Memory B cell (primary cell): ENCODE measurements at regions not wholly inside any gene's neighbourhood (a gene's known extent, or its start where the extent isn't known, plus 50 kb on each side); places are given as distances from the start of the nearest gene placed in this dataset.
A peak's percentile ranks its signal among the peaks of the same experiment; 100 is the strongest.
"Not testable (repeated sequence)": the region's sequence is repeated elsewhere in the genome, so short reads cannot be mapped to it uniquely, and the experiment has no call there.

ENCODE experiments used
- ATAC-seq: fragments of 150-1000 bp; cut with Tn5 transposase; 2 replicates; pipeline ENCODE4 v1.10.0; 2021; ENCODE audit warnings: low read depth, mild to moderate bottlenecking, moderate library complexity
- DNase-seq, 2 donors: peaks; one replicate each; pipeline ENCODE4 v3.0.0; 2022; ENCODE audit warnings: low spot score in 2 of 2
- H3K27ac Mint-ChIP-seq: one replicate; pipeline ENCODE4 v1.8.0; 2022; ENCODE audit warnings: mild to moderate bottlenecking, moderate library complexity, mixed read lengths
- H3K27me3 Mint-ChIP-seq: one replicate; pipeline ENCODE4 v1.8.0; 2022; ENCODE audit warnings: mixed read lengths
- H3K36me3 Mint-ChIP-seq: one replicate; pipeline ENCODE4 v1.8.0; 2022; ENCODE audit warnings: mild to moderate bottlenecking, mixed read lengths
- H3K4me1 Mint-ChIP-seq: one replicate; pipeline ENCODE4 v1.8.0; 2022; ENCODE audit warnings: mixed read lengths
- H3K4me3 Mint-ChIP-seq: one replicate; pipeline ENCODE4 v1.8.0; 2022; ENCODE audit warnings: mild to moderate bottlenecking, moderate library complexity, mixed read lengths
- H3K9me3 Mint-ChIP-seq: one replicate; pipeline ENCODE4 v1.8.0; 2022; ENCODE audit warnings: mixed read lengths

DNA sequence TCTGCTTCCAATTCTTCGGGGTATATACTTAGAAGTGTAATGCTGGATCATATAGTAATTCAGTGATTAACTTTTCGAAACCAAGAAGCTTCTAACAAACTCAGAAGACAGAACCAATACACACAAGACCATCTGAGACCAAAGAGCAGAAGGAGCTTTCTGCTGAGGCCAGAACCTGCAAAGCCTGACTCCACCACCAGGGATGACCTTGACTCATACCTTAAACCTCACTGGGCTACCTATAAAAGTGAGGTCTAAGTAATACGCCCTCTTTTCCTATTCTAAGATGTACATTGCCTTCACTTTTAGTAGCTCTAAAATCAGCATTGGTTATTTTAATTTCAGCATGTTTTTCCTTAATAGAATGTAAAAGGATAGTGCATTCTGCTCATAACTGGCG is 84.8 kb downstream of the FOXF2 start:
- H3K36me3 Mint-ChIP-seq: no peaks in the 10 kb centered on the region
- H3K9me3 Mint-ChIP-seq: peaks cover 5% of the 10 kb centered on the region
- peaks cover 4% of the 10 kb centered on the region for H3K4me1 Mint-ChIP-seq
- no peak overlapping the region for H3K4me3 Mint-ChIP-seq
- no peak overlapping the region for H3K27ac Mint-ChIP-seq
- ATAC-seq (no peak), DNase-seq (no peak)
- peaks cover 16% of the 10 kb centered on the region for H3K27me3 Mint-ChIP-seq

DNA sequence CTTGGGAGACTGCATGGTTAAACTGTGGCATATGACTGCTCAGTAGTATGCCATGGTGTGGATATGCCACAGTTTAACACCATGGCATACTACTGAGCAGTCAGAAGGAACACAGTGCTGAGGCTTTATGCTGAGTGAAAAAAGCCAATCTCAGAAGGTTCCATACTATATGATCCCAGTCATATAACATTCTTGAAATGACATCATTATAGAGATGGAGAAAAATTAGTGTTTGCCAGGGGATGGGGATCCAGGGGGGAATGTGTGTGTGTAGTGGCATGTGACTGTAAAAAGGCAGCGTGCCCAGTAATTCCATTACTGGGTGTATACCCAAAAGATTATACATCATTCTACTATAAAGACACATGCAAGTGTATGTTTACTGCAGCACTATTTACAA is 85.8 kb downstream of the FOXF2 start:
- DNase-seq: no peak
- Mint-ChIP-seq H3K36me3 (no peaks in the 10 kb centered on the region), H3K4me1 (peaks cover 4% of the 10 kb centered on the region), H3K27ac (no peak overlapping the region), H3K4me3 (no peak overlapping the region), H3K9me3 (peaks cover 5% of the 10 kb centered on the region), H3K27me3 (peaks cover 15% of the 10 kb centered on the region)
- no peak for ATAC-seq

DNA sequence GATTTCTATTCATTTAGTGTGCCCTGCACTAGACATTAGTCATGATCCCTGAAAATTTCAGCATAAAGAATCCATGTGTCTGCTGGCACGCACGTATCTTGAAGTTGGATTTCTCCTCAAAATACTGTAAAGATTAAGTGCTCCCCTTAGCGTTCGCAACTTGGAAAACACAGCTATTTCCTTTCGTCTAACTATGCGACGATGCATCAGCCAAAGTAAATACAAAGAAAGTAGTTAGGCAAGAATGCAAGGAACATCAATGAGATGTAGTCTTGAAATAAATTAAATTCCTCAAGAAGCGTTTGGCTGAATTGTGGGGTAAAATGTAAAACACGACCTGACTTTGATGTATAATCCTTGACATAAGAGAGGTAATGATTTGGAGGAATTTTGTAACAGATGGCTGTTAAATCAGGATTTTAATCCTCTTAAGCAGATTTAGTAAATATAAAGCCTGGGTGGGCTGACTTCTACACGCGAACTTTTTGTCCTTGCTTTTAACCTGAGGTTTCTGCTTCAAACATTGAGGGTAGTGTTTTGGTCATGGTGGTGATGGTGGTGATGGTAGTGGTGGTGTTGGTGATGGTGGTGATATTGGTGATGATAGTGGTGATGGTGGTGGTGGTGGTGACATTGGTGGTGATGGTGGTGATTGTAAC is 88.2 kb downstream of the FOXF2 start:
- no peak for DNase-seq
- peaks cover 8% of the 10 kb centered on the region for H3K4me1 Mint-ChIP-seq
- H3K27ac Mint-ChIP-seq: no peak overlapping the region
- peaks cover 19% of the 10 kb centered on the region for H3K27me3 Mint-ChIP-seq
- no peak overlapping the region for H3K4me3 Mint-ChIP-seq
- no peaks in the 10 kb centered on the region for H3K36me3 Mint-ChIP-seq
- no peak for ATAC-seq
- peaks cover 5% of the 10 kb centered on the region for H3K9me3 Mint-ChIP-seq

DNA sequence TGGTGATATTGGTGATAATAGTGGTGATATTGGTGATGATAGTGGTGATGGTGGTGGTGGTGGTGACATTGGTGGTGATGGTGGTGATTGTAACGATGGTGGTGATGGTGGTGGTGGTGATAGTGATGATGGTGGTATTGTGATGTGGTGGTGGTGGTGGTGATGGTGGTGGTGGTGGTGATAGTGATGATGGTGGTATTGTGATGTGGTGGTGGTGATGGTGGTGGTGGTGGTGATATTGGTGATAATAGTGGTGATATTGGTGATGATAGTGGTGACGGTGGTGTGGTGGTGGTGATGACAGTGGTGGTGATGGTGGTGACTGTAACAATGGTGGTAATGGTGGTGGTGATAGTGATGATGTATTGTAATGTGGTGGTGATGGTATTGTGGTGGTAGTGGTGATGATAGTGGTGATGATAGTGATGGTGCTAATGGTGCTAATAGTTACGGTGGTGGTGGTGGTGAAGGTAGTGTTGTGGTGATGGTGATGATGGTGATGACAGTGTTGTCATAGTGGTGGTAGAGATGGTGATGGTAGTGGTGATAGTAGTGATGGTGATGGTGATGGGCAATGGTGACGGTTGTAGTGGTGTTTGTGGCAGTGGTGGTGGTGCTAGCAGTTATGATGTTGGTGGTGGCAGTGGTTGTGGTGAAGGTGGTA is 88.9 kb downstream of the FOXF2 start:
- not testable (repeated sequence) for ATAC-seq, DNase-seq, H3K4me3 Mint-ChIP-seq, H3K27ac Mint-ChIP-seq, H3K9me3 Mint-ChIP-seq, H3K4me1 Mint-ChIP-seq, H3K36me3 Mint-ChIP-seq
- peaks cover 15% of the 10 kb centered on the region for H3K27me3 Mint-ChIP-seq

DNA sequence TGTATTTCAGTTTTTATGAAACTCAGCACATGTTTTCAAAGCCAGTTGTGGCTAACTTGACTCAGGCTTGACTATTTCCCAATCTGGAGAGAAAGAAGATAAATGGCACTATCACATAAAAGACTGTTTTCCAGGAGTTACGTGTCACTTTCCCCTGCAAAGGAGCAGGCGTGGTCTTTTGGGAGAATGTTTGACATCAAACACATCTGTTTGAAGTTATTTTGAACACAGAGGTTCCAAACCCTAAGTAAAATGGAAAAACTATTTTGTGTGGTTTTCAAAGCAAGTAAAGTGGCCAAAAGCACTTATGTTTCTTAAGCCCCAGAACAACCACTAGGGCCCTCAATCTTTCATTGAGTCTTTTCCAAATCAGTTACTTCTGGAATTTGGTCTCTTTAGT is 89.7 kb downstream of the FOXF2 start:
- Mint-ChIP-seq H3K4me3 (no peak overlapping the region), H3K36me3 (no peaks in the 10 kb centered on the region), H3K27ac (no peak overlapping the region), H3K9me3 (peaks cover 5% of the 10 kb centered on the region), H3K27me3 (peaks cover 10% of the 10 kb centered on the region), H3K4me1 (peaks cover 8% of the 10 kb centered on the region)
- ATAC-seq (no peak), DNase-seq (no peak)

DNA sequence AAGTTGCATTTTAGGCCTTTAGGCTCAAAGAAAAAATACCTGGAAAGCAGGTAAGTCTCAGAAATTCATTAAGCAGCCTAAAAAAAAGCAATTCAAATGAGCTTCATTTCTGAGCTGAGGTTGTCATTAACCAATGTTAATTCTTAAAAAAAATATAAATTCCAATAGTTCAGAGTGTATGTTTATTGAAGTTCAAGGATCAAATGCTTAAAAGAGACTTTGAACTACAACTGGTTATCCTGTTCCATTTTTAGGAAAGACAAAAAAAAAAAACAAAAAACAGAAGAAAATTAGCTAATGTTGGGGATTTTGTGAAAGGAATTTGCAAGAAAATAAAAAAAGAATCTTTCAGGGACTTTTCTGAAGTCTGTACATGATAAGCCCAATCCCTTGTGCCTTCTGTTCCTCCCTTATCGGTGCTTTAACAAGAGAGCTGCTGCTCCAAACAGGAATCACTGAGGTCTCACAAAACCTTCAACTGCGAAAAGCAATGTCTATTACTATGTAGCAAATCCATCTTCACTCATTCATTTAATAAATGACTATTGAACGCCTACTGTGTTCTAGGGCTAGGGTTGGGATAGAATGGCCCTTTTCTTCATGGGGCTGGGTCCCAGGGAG is 90.3 kb downstream of the FOXF2 start:
- ATAC-seq (no peak), DNase-seq (no peak)
- Mint-ChIP-seq H3K36me3 (no peaks in the 10 kb centered on the region), H3K9me3 (peaks cover 5% of the 10 kb centered on the region), H3K27me3 (peaks cover 10% of the 10 kb centered on the region), H3K4me3 (no peak overlapping the region), H3K4me1 (peaks cover 8% of the 10 kb centered on the region), H3K27ac (no peak overlapping the region)

DNA sequence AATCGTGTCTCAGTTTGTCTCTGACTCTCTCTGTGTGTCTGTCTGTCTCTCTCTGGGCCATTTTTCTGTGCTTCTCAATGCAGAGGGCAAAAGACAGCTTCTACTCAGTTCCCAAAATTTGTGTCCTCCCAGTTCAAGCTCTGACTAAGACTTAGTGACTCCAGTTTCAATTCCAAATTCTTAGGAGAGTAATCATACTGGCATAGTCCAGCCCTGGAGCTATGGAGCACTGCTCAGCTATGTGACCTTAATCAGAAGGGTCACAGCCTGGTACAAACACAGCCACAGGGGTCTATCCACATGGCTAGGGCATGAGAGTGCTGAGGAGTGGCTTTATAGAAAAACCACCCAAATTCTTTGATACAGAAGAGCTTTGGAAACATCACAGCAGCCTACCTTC is 91.9 kb downstream of the FOXF2 start:
- ATAC-seq (no peak), DNase-seq (no peak)
- peaks cover 9% of the 10 kb centered on the region for H3K27me3 Mint-ChIP-seq
- peaks cover 5% of the 10 kb centered on the region for H3K9me3 Mint-ChIP-seq
- H3K4me3 Mint-ChIP-seq: no peak overlapping the region
- H3K27ac Mint-ChIP-seq: no peak overlapping the region
- peaks cover 8% of the 10 kb centered on the region for H3K4me1 Mint-ChIP-seq
- H3K36me3 Mint-ChIP-seq: no peaks in the 10 kb centered on the region

DNA sequence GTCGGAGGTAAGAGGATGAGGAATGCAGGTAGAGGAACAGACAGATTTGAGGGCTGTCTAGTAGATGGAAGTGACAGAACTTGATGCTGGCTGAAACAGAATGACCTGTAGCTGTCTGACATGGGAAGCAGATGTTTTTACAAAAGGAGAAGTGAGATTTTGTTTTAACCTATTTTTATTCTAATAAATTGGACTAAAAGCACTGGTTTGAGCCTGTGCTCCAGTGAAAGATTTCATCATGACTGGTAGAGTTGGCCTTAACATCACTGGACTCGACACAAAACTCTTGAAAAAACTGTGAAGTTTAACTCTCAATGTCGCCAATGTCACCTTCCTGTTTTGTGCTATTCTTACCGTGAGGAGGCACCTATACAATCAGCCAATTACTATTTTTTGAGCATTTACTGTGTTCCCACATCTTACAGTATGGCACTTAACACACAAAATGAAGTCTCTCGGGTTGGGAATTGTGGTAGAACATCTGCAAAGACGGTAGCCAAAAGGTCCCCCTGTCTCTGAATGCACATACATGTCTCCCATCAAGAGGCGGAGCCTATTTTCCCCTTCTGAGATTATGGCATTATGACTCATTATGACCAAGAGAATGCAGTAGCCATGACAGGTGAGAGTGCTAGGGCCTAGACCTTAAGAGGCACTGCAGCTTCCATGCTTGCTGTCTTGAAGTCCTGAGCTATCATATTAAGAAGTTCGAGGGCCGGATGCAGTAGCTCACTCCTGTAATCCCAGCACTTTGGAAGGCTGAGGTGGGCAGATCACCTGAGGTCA is 93.2 kb downstream of the FOXF2 start:
- DNase-seq (no peak), ATAC-seq (peak; percentile 50)
- peaks cover 9% of the 10 kb centered on the region for H3K27me3 Mint-ChIP-seq
- H3K27ac Mint-ChIP-seq: no peak overlapping the region
- H3K4me3 Mint-ChIP-seq: no peak overlapping the region
- peaks cover 5% of the 10 kb centered on the region for H3K9me3 Mint-ChIP-seq
- H3K36me3 Mint-ChIP-seq: no peaks in the 10 kb centered on the region
- H3K4me1 Mint-ChIP-seq: peaks cover 8% of the 10 kb centered on the region

DNA sequence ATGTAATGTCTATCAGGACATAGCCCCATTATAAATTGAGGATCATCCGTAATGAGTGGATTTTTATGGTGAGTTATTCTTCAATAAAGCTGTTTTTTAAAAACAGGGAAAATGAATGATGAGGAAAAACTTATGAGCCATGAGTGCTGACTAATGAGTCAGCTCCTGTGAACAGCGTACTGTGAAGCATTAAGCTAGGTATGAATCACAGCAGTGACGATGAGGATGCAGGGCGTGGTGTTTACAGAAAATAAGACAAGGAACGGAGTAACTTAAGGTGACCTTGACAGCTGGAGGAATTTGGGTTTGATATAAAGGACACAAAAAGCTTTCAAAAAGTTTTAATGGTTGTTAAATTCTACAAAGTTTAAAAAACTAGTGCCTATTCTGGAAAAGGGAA is 96.3 kb downstream of the FOXF2 start:
- H3K4me1 Mint-ChIP-seq: peaks cover 8% of the 10 kb centered on the region
- no peaks in the 10 kb centered on the region for H3K9me3 Mint-ChIP-seq
- no peak overlapping the region for H3K4me3 Mint-ChIP-seq
- H3K27ac Mint-ChIP-seq: no peak overlapping the region
- DNase-seq (no peak), ATAC-seq (no peak)
- peaks cover 6% of the 10 kb centered on the region for H3K27me3 Mint-ChIP-seq
- H3K36me3 Mint-ChIP-seq: no peaks in the 10 kb centered on the region

DNA sequence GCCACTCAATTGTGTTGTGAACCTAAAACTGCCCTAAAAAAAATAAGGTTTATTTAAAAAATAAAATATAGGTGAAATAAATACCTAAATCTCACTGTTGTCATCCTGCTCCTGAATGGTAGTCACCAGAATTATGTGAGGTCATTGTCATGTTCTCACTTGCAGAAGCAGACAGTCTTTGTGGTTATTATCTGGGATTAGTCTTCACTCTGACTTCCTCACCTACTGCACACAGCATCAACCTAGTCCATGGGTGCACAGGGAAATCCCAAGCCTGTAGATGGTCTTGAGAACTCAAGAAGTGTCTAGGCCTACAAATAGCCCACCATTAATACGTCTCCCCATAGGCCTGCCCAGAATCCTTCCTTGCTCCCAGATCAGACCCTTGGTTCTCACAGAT is 97.0 kb downstream of the FOXF2 start:
- H3K4me1 Mint-ChIP-seq: peaks cover 8% of the 10 kb centered on the region
- no peak overlapping the region for H3K4me3 Mint-ChIP-seq
- H3K27ac Mint-ChIP-seq: no peak overlapping the region
- peaks cover 6% of the 10 kb centered on the region for H3K27me3 Mint-ChIP-seq
- no peaks in the 10 kb centered on the region for H3K36me3 Mint-ChIP-seq
- DNase-seq: no peak
- no peaks in the 10 kb centered on the region for H3K9me3 Mint-ChIP-seq
- ATAC-seq: no peak

DNA sequence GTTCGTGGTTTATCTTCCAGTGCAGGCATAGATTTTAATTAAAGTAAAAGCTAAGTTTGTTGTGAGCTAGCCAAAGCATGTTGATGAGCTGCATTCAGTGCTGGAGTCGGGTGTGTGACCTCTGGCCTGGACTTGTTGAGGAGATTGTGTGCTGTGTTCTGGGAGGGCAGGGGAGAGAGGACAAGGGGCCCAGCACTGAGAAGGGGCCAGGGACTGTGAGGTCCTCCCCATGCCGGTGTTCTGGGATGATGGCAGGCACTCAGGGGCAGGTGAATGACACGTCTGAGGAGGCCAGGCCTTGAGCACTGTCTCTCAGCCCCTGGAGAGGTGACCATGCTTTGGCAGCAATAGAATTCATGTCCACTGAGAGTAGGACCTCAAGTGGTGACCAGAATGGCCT is 97.9 kb downstream of the FOXF2 start:
- Mint-ChIP-seq H3K27ac (no peak overlapping the region), H3K4me3 (no peak overlapping the region), H3K27me3 (peaks cover 2% of the 10 kb centered on the region), H3K9me3 (no peaks in the 10 kb centered on the region), H3K36me3 (no peaks in the 10 kb centered on the region), H3K4me1 (peaks cover 1% of the 10 kb centered on the region)
- ATAC-seq: no peak
- DNase-seq: no peak

DNA sequence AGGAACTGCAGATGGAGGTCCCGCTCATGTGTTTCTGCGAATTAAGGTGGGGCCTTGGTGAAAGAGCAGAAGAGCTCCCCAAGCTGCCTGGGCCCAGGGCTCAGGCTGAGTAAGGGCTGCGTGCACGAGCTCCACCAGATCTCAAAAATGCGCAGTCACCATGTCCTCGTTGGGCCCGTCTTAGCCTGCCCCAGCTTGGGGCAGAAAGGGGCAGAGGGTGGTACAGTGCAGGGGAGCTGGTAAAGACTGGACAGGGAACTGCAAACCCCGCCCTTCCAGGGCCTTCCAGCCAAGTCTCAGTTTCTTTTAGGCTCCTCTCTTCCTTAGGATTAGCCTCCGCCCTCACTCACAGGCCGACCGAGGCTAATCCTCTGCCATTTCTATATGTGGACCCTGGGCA is 101.6 kb downstream of the FOXF2 start:
- no peaks in the 10 kb centered on the region for H3K36me3 Mint-ChIP-seq
- H3K27me3 Mint-ChIP-seq: peaks cover 7% of the 10 kb centered on the region
- no peak overlapping the region for H3K4me3 Mint-ChIP-seq
- ATAC-seq: no peak
- H3K9me3 Mint-ChIP-seq: no peaks in the 10 kb centered on the region
- no peak overlapping the region for H3K27ac Mint-ChIP-seq
- no peaks in the 10 kb centered on the region for H3K4me1 Mint-ChIP-seq
- no peak for DNase-seq

DNA sequence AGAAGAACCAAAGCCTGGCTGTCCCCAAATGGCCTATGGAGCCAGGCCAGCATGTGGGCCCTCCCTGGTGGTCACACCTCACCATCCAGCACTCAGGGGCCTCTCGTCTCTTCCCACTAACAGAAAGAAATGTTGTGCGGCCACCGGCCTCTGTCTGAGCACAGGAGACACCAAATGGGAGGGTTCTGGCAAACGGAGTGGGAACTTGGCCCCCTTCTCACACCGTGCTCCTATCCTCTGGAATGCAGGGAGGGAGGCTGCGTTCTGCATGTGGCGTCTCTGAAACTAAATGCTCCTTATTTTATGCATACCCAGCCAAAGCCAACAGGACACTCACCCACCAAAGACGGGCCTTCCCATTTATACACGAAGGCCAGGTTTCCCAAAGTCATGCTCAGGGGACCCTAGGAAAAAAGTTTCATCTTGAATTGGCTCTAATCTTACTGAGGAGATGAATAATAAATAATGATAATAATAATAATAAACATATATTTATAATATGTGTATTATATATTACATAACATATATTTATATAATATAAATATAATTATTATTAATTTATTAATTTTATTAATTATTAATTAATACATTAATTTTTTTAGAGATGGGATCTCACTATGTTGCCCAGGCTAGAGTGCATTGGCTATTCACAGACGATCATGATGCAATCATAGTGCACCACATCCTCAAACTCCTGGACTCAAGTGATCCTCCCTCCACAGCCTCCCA is 102.4 kb downstream of the FOXF2 start:
- no peaks in the 10 kb centered on the region for H3K4me1 Mint-ChIP-seq
- ATAC-seq: no peak

DNA sequence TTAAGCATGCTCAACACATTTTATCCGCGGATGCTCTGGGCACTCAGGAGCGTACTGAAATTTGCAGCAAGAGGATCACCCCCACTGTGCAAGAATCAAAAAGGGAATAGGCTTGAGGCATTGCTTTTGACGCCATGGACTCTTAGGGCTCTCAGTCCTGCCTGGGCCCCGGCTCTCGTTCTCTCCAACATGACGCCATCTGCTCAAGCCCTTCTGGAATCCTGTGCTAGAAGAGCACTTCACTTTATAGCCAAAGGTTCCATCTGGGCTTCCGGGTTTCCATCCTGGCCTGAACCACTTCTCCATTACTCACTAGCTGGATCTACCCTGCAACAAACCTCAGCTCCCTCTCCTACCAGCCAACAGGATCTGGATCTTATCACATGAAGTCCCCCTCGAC is 105.3 kb downstream of the FOXF2 start:
- no peak overlapping the region for H3K27ac Mint-ChIP-seq
- no peak overlapping the region for H3K4me3 Mint-ChIP-seq
- DNase-seq (no peak), ATAC-seq (no peak)
- H3K27me3 Mint-ChIP-seq: peaks cover 5% of the 10 kb centered on the region
- H3K4me1 Mint-ChIP-seq: no peaks in the 10 kb centered on the region
- no peaks in the 10 kb centered on the region for H3K36me3 Mint-ChIP-seq
- H3K9me3 Mint-ChIP-seq: peaks cover 1% of the 10 kb centered on the region

More for the DNA sequence above, 102.4 kb downstream of the FOXF2 start:
- peaks cover 7% of the 10 kb centered on the region for H3K27me3 Mint-ChIP-seq
- peaks cover 1% of the 10 kb centered on the region for H3K9me3 Mint-ChIP-seq
- no peak for DNase-seq
- H3K4me3 Mint-ChIP-seq: no peak overlapping the region
- no peaks in the 10 kb centered on the region for H3K36me3 Mint-ChIP-seq
- H3K27ac Mint-ChIP-seq: no peak overlapping the region
